ENCODE measurements at regions not wholly inside any gene's neighbourhood (a gene's known extent, or its start where the extent isn't known, plus 50 kb on each side); places are given as distances from the start of the nearest gene placed in this dataset.

DNA sequence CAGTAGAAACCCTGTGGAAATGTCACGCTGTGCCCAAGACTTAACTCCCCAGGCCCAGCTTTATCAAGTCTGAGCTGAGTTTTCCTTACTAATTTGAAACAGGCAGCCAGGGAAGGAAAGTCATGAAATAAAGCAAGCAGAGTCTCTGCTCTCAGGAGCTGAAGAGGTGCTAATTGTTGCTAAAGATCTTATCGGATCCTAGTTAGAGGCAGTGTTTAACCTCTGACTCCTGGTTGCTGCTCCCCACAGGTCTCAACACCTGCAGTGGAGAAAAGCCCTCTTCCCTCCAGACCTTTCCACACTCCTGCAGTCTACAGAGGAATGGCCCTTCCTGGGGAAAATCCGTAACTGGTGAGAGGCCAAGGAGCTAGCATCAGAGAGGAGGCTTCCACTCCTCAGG, 628.2 kb downstream of the NTRK3 start:
- DNase-seq, result no peak

DNA sequence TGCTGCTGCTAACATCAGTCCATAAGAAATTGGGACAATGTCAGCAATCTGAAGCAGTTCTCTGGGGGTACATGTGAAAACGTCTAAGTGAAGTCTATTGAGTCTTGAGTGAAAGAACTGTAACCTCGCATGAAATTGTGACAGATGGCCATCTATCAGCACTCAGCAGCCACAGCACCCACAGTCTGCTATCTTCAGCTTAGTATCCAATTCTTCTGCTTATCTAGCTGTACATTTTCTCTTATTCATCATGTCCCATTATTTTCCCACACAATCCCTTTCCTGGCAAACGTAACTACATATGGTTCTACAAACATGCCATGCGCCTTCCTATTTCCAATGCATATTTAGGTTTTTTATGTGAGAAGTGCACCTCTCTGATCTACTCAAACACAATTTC, 629.7 kb downstream of the NTRK3 start:
- no peak for DNase-seq

DNA sequence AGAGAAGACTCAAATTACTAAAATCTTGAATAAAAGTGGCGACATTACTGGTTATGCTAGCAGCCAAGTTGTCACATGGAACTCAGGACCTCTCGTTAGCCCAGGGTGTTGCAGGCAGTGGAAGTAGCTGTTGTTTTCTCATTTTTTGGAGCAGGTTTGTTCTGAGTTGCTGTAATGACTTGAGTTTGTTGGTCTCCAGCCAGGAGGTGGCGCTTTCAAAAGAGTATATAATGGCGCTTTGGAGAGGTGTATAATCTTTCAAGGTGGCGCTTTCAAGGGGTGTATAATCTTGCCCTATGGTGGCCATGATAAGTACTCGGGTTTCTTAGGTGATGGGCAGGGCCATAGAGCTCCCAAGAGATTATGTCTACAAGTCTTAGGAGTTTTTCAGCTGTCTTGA, 632.7 kb downstream of the NTRK3 start:
- DNase-seq, result no peak

DNA sequence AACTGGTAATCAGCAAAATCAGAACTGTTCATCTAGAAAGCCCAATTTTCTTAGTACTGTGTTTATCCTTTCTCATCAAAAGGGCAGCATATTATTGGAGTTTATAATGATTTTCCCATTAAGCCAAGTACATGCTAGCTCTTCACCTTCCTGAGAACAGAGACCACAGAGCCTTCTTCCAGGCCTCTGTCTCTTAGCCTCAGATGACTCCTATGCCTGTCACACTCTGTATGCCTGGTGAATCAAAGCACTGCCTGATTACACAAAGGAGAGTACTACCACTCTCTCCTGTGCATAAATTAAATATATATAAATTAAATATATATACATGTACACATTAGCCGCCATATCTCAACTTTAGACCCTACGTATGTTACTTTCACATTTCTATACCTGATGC, 636.1 kb downstream of the NTRK3 start:
- no peak for DNase-seq

DNA sequence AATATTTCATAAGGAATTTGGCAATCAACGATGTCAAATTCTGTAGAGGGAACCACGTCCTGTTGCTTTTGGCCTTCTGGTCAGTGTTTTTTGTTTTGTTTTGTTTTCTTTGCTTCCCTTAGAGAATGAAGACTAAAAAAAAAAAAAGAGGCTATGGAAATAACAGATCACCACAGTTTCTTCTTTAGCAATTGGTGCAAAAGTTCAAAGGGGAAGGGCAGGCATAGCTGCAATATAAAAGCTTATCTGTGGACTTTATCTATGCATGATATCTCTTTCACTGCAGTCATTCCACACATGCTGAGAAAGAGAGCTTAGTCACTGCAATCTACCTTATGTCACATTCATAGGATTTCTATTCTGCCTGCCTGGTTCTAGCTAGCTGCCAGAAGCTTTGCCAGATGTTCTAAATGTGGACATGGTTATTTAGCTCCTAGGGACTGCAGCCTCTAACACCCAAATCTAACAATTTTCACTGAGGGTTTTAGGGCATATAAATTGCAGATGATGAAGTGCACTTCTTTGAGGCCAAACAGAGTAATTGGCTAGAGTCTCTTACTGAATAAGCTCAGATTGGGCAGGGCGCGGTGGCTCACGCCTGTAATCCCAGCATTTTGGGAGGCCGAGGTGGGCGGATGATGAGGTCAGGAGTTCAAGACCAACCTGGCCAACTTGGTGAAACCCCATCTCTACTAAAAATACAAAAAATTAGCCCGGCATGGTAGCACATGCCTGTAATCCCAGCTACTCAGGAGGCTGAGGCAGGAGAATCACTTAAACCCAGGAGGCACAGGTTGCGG, 637.2 kb downstream of the NTRK3 start:
- no peak for DNase-seq

DNA sequence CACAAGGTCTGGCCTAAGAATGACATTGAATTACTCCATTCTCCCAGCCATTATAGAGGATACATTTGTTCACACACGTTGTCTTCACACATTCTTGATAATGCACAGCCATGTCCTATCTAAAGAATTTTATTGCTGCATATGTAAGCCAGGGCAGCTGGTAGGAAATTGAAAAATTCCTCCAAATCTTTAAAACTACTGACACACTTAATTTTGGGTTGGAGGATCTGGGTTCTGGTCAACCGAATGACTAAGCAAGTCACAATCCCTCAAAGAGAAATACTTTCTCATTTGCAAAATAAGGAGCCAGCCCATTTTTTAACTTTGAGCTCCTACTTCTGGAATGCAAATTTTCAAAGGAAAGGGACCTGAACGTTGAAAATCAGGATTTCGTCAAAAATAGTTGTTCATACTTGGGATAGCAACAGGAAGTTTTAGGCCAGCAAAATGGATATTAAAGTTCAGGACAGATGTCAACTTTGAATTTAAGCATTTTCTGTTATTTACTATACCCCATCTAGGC, 638.3 kb downstream of the NTRK3 start:
- DNase-seq, result no peak

DNA sequence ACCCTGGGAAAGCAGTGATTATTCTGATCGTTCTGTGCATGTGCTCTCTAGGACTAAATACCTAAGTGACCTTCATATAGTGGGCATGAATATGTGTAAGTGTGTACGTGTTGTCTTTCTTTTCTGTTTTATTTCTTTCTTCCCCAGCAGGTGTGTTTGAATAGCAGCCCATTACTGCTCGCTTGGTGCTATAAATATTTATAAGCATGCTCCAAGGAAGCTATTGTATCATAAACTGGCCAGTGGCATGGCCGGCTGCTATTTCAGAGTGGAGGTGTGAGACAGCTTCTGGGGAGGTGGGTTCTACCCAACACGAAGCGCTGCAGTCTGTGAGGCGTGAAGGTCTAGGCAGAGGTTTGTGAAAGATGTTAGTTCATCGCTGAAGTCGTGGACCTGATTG, 641.8 kb downstream of the NTRK3 start:
- no peak for DNase-seq

DNA sequence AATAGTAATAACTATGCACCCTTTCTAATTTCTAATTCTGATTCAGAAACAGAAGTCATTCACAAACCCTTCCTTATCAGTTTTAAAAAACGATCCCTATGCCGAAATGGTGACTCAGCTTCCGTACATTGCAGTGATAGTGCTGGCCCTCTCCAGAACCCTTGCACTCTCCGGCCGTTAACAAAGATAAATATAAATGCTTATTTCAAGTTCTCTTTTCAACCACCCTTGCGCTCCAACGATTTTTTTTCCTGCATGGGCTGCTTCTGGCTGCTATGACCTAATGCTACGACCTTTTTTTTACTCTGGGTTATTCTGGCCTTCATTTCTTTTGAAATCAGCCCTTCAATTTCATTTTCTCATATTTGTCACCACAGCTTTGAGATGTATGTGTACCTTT, 646.2 kb downstream of the NTRK3 start:
- no peak for DNase-seq

DNA sequence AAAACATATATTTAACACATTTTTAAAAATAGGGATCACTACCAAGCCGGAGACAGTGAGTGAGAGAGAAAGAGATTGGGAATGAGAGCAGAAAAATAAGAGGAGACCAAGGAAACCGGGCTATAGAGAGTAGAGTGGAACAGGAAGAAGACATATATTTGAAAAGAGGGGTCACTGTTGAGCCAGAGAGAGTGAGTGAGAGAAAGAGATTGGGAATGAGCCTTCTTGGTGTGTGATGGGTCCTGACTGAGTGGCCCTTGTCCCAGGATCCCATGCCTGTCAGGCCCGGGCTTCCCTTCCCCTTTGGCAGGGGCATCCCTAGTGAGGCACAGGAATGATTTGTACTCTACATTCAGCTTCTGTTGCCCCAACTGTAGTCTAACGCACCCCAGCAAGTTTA, 646.6 kb downstream of the NTRK3 start:
- no peak for DNase-seq

DNA sequence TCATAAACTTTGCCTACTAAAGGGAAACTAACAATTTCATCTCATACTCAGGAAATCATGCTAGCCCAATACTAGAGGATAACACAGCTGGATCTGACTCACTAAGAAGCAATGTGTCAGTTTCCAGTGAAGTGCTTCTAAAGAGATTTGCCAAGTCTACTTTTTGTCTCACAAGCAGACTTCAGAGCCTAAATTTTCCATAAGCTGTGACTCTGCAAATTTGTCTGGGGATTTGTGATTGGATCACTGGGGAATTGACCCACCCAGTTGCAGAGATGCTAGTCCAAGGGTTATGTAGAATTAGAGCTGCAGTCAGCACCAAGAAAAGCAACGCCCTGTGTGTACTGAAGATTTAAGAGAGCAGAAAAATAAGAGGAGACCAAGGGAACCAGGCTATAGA, 647.1 kb downstream of the NTRK3 start:
- DNase-seq, result no peak

DNA sequence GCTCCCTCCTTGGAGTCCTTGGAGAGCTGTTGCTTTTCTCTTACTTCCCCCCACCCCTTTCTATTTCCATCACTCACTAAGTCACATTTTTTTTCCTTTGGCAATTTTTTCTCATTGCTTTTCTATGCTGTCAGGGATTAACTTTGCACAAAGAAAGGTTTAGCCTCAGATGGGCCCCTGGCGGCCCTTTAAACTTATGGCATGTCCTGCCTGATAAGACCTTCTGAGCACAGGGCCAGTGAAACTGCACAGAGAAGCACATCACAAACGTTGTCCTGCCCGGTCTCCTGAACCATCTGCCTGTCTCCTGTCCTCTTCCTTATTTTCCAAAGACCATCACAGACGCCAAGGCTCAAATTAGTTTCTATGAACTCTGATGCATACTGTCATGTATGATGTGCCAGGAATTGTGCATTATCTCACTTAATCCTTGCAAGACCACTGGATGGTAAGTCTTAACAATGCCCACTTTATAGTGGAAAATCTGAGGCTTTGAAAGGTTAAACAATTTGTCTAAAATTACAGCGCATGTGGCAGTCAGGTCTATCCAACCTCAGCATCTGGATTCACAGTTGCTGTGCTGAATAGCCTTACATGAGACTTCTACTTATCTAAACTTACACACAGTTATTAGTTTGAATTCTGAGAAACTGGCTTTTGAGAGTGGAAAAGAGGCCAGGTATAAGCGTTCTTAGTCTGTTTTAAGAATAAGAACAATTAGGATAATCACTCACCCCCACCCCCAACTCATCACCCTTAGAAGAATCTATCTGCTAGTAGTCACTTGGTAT, 648.1 kb downstream of the NTRK3 start:
- DNase-seq, result no peak

DNA sequence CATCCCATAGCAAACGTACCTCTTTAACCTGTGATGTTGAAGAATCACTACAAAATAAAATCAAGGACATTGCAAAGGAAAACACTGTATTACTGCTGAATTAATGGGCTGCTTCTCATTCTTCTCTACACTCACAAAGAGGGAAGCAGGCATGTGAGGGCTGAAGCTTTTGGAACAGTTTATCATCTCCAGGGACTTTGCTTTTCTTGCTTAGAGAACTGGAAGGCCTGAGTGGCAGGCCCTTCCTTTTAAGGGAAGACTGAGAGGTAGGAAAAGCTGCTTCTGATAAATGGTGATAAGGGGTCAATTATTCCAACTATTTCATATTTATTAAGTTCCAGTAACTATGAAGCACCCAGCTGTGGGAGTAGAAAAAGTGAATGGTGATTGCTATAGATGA, 649.6 kb downstream of the NTRK3 start:
- DNase-seq, result no peak

DNA sequence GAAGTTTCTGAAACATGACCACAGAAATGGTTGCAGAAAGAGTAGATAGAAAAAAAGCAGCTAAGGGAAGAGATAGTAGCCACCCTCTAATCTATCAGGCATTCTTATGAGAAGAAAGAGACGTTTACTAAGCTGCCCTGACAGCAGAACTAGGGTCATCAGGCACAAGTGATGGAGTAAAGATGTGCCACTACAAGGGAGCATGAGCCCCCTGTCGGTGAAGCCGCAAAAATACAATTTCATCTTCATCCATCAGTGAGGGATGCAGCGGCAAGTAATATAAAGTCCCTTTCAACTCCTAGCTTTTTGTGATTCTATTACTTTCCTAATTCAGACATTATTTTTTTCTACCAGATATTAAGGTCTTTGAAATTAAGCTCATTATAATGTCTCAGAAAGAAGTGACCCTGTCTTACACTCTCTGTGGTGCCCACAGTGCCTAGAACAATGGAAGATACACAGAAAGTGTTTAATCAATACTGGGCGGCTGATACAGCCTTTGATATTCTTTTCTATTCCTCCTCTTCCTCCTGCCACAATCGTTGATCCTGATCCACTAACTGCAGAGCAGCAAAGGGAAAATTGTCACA, 651.6 kb downstream of the NTRK3 start:
- no peak for DNase-seq

DNA sequence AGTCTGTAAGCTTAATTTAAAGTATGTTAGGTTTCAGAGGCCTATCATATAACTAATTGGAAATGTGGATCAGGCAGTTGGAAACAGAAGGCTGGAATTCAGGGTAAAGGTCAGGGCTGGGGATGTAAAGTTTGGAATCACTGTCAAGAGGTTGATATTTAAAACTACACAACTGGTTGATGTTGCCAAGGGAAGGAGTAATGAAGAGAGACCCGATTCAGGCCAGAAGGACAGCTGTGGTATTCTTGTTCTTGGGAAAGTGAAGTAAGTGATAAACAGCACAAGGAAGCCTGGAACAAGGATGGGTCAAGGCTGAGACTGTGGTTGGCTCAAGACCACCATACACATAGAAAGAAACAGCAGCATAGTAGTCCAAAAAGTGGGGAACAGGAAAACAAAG, 654.2 kb downstream of the NTRK3 start:
- DNase-seq, result no peak

DNA sequence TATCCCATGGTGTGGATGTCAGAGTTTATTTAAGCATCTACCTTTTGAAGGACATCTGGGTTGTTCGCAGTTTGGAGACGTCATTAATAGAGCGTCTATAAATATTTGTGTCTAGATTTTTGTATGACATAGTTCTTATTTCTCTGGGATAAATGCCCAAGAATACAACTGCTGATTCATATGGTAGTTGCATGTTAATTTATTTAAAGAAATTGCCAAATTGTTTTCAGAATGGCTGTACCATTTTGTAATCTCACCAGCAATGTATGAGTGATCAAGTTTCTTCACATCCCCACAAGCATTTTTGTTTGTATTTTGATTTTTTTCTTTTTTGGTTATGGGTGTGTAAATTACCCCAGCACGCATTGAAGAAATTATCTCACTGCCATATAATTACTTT, 656.9 kb downstream of the NTRK3 start:
- no peak for DNase-seq

DNA sequence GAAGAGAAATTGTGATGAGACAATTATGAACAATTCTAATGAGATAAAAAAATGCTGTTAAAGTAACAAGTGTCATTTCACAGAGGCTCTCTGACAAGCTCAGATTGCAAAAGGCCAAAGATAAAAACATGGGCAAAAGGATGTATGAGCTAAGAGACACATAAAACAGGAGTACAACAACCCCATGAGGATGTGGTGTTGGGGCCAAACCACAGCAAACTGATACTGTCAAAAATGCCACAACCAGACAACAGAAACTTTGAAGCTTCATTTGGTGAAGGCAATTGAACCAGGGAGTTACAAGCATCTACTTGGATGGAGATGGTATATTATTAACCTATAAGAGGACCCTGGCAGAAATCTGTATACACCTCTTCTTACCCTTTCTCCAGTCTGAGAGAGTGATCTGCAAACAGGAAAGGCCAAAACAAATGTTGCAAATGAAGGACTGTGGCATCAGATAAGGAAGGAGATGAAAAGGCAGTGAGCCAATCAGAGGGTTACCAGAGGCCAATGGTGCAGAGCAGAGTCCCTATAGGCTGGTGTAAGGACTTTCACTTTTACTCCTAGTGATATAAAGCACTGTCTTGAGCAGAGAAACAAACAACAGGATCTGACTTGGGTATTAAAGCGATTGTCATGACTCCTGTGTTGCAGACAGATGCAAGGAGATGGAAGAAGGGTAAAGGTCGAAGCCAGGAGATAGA, 659.0 kb downstream of the NTRK3 start:
- no peak for DNase-seq

DNA sequence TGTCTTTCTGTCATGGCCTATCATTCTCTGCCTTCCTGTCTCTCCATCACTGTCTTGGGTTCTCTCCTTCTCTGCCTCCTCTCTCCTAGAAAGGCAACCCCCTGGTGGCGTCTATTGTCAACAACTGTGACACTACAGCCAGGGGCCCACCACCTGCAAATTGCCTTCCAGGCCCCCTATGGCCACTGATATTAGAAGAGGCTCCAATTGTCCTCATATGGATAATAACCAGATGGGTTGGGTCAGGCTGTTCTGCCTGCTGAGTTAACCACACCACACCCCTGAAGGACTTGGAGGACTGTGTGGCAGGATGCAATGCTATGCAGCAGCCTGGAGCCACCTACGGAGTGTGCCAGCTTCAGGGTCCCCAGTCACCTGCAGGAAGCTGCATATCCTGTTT, 665.0 kb downstream of the NTRK3 start:
- DNase-seq, result no peak

DNA sequence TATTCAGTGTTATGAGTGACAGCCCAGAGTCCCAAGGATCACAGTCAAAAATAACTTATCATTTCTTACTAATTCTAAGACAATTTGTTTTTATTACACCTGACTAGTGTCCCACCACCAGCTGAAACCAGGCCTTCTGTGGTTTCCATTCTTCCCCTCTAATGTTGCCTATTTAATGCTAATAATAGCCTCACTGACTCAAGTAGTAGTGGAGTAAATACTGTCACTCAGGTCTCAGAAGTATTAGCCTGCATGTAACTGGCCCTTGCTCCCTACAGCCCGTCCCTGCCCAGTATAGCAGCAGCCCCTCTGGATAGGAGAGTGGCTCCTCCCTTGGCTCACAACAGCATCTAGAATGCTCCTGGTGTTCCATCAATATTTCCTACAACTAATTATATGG, 665.5 kb downstream of the NTRK3 start:
- DNase-seq, result no peak

DNA sequence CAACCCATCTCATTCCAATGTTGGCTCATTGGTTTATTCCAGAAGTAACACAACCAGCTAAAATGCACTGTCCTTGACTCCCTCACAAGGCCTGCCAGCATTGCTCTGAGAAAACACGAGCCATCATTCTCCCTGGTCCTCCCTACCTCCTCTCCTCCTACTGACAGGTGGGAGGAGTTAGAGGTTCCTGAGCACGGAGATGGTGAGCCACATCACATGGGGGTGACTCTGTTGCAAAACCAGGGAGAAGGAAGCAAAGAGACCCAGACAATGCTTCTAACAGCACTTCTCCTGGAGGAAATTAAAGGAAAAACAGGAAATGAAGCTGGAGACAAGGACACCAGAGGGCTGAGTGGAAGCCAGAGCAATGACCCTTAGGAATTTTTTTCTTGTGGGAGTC, 667.4 kb downstream of the NTRK3 start:
- no peak for DNase-seq

DNA sequence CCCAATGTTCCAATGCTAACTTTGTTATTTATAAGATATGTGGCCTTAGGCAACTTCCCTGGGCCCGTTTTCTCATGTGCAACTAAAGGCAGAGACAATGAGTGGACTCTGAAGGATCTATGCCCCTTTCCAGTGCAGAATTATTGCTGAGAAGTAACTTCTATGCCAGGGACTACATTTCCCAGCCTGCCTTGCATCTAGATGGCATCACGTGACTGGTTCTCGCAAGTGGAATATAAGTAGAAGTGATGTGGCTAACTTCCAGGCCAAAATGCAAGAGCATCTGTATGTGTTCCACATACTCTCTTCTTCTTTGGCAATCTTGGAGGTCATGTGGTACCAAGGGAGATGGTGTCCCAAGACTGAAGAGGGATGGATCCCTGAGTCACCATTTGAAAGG, 674.4 kb downstream of the NTRK3 start:
- DNase-seq, result no peak

DNA sequence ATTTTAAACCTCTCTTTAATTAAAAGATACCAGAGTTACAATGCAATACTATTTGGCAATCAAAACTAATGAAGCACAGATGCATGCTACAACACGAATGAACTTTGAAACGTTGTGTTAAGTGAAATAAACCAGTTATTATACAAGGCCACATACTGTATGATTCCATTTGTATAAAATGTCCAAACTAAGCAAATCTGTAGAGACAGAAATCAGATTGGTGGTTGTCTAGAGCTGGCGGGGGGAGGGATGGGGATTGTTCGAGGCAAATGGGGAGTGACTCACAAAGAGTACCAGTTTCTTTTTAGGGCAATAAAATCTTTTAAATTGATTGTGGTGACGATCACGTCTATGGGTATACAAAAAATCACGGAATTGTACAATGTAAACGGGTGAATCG, 677.0 kb downstream of the NTRK3 start:
- no peak for DNase-seq

DNA sequence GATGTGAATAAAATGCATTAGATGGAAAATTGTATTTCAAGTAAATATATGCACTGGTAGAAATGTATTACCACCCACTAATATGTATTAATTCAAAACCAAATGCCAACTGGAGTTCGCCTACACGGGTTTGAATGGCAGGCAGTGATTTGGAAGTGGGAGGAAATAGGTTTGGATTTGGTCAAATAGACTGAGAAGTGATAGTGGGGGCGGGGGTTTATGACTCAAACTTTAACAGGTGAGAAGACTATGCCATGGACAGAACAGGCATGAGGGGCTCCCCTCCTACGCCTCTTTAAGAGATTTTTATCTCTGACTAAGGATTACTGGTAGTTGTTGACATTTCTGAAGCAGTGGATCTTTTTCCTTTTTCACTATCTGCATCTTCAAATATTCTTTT, 677.8 kb downstream of the NTRK3 start:
- DNase-seq, result no peak

DNA sequence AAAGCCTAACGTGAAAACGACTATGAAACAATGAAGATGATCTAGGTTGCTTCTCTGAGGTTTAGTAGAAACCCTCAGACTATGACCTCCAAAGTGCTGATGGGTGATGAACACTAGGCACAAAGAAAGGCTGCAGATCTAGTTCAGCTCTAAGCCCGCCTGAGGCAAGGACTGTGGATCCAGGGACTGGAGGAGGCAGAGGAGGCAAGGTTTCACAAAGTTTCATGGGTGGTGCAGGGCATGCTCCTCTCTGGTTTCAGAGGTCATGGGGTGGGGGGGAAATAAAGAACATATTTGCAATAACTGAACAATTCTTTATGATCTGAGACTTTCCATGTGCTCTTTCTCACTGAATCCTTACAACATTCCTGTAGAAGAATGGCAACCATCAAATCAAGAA, 679.2 kb downstream of the NTRK3 start:
- no peak for DNase-seq

All from NCI-H1105 treated with DMSO at 0.1 percent for 48 hours (cell line).